Right renal pelvis (tissue), 4 donors: ENCODE measurements at regions not wholly inside any gene's neighbourhood (a gene's known extent, or its start where the extent isn't known, plus 50 kb on each side); places are given as distances from the start of the nearest gene placed in this dataset.
"Not testable (repeated sequence)": the region's sequence is repeated elsewhere in the genome, so short reads cannot be mapped to it uniquely, and the experiment has no call there.

Experiments
- DNase-seq, 4 donors: peaks; one replicate each; pipeline ENCODE4 v3.0.0-alpha.2; 2013; ENCODE audit warnings: low read depth in 4 of 4, low spot score in 3 of 4, missing footprints in 1 of 4

GRCh38 chr13:83825676-83826075 is 56.6 kb downstream of the SLITRK1 start:
- no peak for DNase-seq

- no peak for DNase-seq
Measured at GRCh38 chr13:83824560-83824959, 57.7 kb downstream of the SLITRK1 start.

DNA sequence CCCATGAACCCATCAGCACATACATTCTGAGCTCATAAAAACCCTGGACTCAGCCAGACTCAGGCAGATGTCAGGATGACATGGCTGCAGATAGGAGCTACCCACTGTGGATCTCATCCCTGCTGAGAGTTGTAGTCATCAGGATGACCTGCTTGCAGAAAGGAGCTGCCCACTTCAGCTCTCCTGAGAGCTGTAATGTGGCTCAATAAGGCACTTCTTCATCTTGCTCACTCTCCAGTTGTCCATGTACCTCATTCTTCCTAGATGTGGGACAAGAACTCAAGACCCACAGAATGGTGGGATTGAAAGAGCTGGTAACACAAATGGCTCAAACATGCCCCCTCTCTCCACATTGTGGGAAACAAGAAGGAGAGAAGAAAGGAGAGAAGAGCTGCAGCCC is 58.2 kb downstream of the SLITRK1 start:
- DNase-seq, result no peak

DNA sequence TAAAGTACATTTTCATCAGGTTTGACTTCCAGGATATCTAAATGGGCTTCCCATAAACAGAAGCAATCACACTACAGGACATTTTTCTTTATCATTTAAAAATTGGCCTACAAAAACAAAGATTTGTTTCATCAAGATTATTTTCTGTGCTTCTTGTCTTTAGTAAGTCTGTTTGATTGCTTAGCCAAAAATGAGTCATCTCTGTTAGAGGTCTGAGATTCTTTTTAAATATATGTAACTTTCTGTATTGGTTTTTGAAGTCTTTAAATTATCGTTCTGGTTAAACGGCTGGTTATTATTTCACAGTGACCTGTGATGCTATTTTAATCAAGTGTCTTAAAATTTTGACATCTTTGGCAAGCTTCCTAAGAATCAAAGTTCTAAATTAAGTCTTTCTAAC is 62.7 kb downstream of the SLITRK1 start:
- no peak for DNase-seq

DNA sequence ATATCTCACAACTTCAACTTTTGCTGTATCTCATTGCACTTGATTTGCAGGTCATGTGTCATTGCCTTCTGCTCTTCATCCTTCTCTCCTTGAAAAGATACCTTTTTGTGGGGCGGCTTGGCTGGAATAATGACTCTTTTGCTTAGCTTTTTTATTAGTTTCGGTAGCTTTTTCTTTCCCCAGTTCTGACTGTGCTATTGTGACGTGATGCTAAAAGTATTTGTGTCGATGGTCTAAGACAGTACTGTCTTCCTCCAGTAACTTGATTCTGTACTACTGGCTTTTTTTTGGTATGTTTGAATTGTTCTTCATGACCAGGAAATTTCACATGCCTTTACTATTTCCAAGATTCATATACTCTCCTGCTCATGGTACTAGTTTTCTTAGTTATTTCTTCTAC is 63.1 kb downstream of the SLITRK1 start:
- no peak for DNase-seq

DNA sequence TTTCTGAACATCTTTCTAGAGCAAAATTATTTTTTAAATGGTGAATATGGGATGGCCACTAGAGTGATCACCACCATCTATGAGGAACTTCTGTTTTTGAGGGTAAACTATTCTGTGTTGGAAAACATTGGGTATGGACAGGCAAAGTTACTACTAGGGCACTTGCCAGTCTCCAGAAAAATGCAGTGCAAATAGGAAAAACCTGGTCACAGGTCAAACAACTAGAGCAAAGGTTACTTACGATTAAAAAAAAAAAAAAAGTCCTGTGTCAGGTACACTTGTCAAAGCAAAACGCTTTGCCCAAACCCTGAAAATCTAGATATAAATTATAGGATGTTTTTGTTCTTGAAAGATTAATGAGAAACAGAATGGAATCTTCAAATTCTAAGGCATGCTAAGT is 66.2 kb downstream of the SLITRK1 start:
- no peak for DNase-seq

GRCh38 chr13:83815598-83815997 is 66.7 kb downstream of the SLITRK1 start:
- no peak for DNase-seq

DNA sequence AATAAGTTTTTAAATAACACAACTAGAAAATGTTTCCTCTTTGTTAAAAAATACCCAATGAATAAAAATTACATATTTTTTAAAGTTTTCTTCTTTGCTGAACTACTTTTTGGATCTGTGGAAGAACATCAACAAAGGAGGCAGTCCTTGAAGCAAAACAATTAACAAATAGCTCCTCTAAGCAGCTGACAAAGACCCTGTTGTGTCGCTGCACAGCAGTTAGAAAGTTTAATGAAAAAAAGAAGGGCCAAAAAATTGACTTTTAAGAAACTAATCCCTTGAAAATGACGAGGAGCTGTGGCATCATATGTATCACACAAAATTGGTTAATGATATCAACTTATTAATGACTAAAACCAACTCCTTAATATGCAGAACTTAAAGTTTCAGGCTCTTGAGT is 72.1 kb downstream of the SLITRK1 start:
- no peak for DNase-seq

- no peak for DNase-seq
Measured at GRCh38 chr13:83804356-83804962, 77.8 kb downstream of the SLITRK1 start.

DNA sequence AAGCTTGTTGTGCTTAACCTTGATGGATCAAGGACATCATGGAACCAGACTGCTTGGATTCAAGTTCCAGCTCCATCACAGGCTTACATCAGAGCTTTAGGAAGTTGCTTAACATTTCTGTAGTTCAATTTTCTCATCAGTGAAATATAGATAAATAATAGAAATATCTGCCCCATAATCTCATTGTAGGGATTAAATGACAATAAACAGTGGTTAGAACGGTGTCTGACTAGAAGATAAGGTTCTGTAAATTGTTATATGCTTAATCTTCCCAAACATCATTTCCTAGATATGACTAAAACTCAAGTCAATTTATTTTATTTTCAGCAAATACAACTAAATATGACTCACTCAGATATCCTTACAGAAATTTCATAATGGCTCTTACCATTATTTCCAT is 83.5 kb downstream of the SLITRK1 start:
- no peak for DNase-seq

DNA sequence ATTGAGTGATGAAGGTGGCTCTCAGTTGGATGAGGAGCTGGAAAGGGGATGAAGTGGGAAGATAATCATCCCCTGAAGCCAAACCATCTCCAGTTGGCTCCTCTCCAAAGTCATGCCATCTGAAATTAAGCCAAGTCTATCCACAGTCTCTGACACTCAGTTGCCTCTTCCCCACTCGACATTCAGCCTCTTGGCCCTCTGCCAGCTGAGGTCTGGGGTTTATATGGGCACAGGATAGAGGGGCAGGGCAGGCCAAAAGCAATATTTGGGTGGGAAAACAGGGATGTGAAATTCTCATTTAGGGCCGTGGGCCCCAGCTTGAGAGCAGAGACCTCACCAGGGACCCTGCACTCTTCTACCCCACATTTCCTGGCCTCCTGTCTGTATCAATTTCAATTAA is 85.9 kb downstream of the SLITRK1 start:
- no peak for DNase-seq

GRCh38 chr13:83794583-83794982 is 87.7 kb downstream of the SLITRK1 start:
- DNase-seq, result no peak

GRCh38 chr13:83780227-83780626 is 102.0 kb downstream of the SLITRK1 start:
- no peak for DNase-seq

- no peak for DNase-seq
Measured at GRCh38 chr13:83773961-83774360, 108.3 kb downstream of the SLITRK1 start.

DNA sequence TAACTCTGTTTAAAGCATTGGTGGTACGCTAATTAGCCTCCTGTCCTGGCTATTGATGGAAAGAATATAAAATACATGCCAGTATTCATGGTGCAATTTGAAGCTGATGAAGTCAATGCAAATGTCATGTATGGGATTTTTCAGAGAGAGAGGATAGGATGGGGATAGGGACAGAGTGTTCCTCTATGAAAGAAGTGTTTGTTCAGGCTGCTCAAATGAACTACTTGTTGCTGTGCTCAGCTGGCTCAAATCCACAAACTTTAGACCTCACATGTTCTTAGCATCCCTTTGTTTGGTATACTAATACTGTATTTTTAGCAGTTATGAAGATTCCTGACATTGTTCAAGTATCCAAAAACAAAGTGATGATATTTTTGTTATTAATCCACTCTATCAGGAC is 116.5 kb downstream of the SLITRK1 start:
- no peak for DNase-seq

DNA sequence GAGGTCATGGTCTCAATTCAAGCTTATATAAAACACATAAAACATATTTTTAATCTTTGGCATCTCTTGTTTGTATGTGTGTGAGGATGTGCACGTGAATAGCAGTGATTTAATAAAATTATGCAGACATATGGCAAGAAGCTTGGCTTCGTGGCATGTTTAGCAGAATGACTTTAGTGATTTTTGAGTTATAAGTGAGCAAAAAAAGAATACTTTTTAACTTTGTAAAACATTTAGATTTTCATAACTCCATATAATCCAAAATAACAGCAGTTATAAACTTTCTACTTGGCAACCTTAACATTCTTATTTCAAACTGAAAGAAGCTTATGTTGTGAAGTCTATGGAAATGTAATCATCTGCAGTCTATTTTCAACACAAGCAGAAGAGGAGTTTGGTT is 120.6 kb downstream of the SLITRK1 start:
- DNase-seq, result no peak

- not testable (repeated sequence) for DNase-seq
Measured at GRCh38 chr13:83755210-83755609, 127.1 kb downstream of the SLITRK1 start.

- no peak for DNase-seq
Measured at GRCh38 chr13:83753912-83754624, 128.2 kb downstream of the SLITRK1 start.

DNA sequence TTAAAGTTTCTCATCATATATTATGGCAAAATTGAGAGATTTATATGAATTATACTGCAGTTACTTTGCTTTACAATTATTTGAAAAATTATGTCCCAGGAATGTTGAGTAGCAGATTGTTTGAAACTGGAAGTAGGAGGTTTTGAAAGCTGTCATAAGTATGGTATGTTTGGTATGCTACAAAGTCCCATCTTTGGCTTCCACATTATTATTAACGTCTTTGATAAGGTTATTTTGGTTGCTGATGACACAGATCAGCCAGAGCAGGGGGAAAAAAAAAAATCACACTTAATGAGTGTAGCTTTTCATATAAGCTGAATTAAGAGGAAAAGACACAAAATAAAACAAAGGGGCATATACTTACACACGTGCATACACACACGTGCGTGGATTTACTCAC is 130.1 kb downstream of the SLITRK1 start:
- no peak for DNase-seq

DNA sequence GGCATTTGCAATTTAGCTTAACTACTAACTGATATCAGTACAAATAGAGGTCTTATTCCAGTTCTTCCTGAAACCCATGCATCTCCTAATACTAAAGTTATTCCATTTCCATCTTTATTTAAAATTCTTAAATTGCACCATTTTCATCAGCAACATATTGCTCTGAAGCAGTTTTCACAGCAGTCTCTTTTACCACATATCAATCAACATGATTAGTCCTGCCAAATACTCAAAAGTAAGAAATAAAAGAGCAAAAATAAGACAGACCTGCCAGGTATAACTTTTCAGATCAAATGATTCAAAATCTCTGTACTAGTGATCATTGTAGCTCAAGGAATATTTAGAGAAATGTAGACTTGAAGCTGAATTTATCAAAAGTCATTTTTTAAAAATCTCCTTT is 141.7 kb downstream of the SLITRK1 start:
- no peak for DNase-seq

DNA sequence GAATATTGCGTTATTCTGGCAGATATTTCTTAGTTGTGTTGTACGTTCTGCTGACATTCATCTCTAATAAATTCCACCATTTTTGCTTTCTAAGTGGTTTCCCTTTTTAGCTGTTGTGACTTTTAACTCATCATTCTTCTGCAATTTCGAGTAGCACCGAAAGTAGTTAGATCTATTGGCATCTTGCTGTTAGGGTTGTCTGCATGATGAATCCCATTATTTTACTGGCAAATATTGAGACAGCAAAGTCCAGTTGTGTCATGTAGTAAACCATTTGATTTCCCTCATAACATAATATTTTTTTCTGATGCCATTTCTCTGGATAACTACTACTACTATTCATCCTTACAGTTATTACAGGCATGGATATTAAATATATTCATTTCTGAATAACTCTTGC is 143.9 kb downstream of the SLITRK1 start:
- no peak for DNase-seq

DNA sequence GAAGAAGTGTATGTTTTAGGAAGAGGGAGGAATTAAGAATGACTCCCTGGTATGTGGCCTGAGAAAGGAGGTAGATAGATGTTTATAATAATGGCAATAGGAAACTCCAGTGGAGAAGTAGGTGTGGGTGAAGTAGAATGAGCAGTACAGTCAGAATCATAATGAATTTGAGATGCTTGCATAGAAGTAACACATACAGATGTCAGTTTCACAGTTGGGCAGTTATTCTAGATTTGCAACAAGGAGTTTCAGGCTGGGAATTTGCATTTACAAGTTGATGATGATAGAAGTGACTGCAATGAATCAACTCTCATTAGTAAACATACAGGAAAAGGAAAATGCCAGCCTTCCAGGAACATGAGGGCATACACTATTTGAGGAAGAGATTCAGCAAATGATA is 149.0 kb downstream of the SLITRK1 start:
- DNase-seq, result no peak

DNA sequence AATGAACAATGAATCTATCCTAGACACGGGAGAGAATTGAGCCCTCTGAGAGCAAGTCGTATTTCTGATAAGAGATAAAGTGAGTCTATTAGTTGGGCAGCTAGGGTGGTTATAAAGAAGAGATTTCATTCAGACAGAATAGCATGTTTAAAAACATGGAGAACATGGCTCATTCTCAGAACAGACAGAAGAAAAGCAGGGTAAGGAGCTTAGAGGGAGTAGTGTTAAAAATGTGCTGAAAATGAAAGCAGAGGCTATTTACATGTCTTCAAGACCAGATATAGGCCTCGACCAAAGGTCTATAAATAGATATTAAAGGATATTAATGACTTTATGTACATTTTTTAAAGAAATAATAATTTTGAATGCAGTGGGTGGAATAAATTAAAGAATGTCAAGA is 149.5 kb downstream of the SLITRK1 start:
- no peak for DNase-seq
